Activated CD8-positive, alpha-beta T cell treated with anti-CD3 and anti-CD28 coated beads for 36 hours (primary cell): ENCODE measurements at regions not wholly inside any gene's neighbourhood (a gene's known extent, or its start where the extent isn't known, plus 50 kb on each side); places are given as distances from the start of the nearest gene placed in this dataset.

ENCODE experiments used
- ATAC-seq: fragments of 200-7000 bp; cut with Tn5 transposase; one replicate; pipeline ENCODE4 v1.10.0; 2021; ENCODE audit warnings: mild to moderate bottlenecking, moderate library complexity
- CTCF ChIA-PET: fragments of 350-600 bp; sonication (Branson Sonifier 250); formaldehyde crosslinking; loops from one replicate; lab custom pipeline; 2021; ENCODE audit warnings: antibody characterized with exemption; lab: Charles Lee
- POLR2A ChIA-PET: fragments of 350-600 bp; sonication (Branson Sonifier 250); formaldehyde crosslinking; loops from one replicate; lab custom pipeline; 2021; ENCODE audit warnings: antibody characterized with exemption; lab: Charles Lee
- DNase-seq: peaks from one replicate; pipeline ENCODE4 v3.0.0-alpha.2; 2020
- H3K27ac Mint-ChIP-seq: one replicate; pipeline ENCODE4 v1.8.0; 2021; ENCODE audit warnings: mild to moderate bottlenecking, mixed read lengths
- H3K27me3 Mint-ChIP-seq: one replicate; pipeline ENCODE4 v1.8.0; 2021; ENCODE audit warnings: mixed read lengths
- H3K36me3 Mint-ChIP-seq: one replicate; pipeline ENCODE4 v1.8.0; 2021; ENCODE audit warnings: low read depth, mixed read lengths
- H3K4me1 Mint-ChIP-seq: one replicate; pipeline ENCODE4 v1.8.0; 2021; ENCODE audit warnings: low read depth, mixed read lengths
- H3K4me3 Mint-ChIP-seq: one replicate; pipeline ENCODE4 v1.8.0; 2021; ENCODE audit warnings: mild to moderate bottlenecking, moderate library complexity, mixed read lengths
- H3K9me3 Mint-ChIP-seq: one replicate; pipeline ENCODE4 v1.8.0; 2021; ENCODE audit warnings: mixed read lengths
- CTCF ChIP-seq: fragments of 200-600 bp; IDR thresholded peaks from one replicate; pipeline ENCODE4 v1.8.0; 2022; ENCODE audit warnings: antibody characterized with exemption, mild to moderate bottlenecking
- intact Hi-C: fragments of 100-400 bp; cut with micrococcal nuclease; formaldehyde crosslinking; loops from one replicate; pipeline ENCODE4 v1.10.0; 2022
- microRNA-seq: library from miRNA; unstranded; fragments of <30 nt; microRNA quantifications from one replicate; pipeline ENCODE4 v1.2.0, GENCODE V29; 2022; ENCODE audit warnings: borderline microRNAs expressed, borderline replicate concordance

GRCh38 chr18:35920623-35921022 is 51.9 kb upstream of the RMP24 start:
- Mint-ChIP-seq H3K27ac (no peak overlapping the region), H3K27me3 (peaks cover 5% of the 10 kb centered on the region), H3K4me3 (no peak overlapping the region), H3K36me3 (no peaks in the 10 kb centered on the region), H3K9me3 (no peaks in the 10 kb centered on the region), H3K4me1 (no peaks in the 10 kb centered on the region)
- DNase-seq (no peak), ATAC-seq (no peak)
- intact Hi-C loops, result no loop called here
- ChIA-PET POLR2A (no interaction called here), CTCF (no interaction called here)
- no peak for TF ChIP-seq CTCF

Small RNA genes in the stretch of these regions (microRNA-seq; reads per million reads assigned to microRNA genes)
- 0.91 reads per million for gene MIR187
